H1 (cell line): ENCODE measurements at regions not wholly inside any gene's neighbourhood (a gene's known extent, or its start where the extent isn't known, plus 50 kb on each side); places are given as distances from the start of the nearest gene placed in this dataset.
A peak's percentile ranks its signal among the peaks of the same experiment; 100 is the strongest.

Experiments used
- SP1 ChIP-seq: IDR thresholded peaks from 2 replicates; pipeline ENCODE4 v1.6.1; 2011; ENCODE audit warnings: low read depth, low read length
- TAF7 ChIP-seq: optimal IDR thresholded peaks from 2 replicates; pipeline ENCODE3; 2011; ENCODE audit warnings: low read depth, mild to moderate bottlenecking, inconsistent platforms, low read length, moderate library complexity, borderline replicate concordance
- TBP ChIP-seq: IDR thresholded peaks from 2 replicates; pipeline ENCODE4 v1.6.1; 2011; ENCODE audit warnings: low read depth, low read length, improper control_type of control experiment
- TCF12 ChIP-seq: IDR thresholded peaks from 2 replicates; pipeline ENCODE4 v1.6.1; 2011; ENCODE audit warnings: low read depth, mild to moderate bottlenecking, low read length
- TEAD4 ChIP-seq: IDR thresholded peaks from 2 replicates; pipeline ENCODE4 v1.6.1; 2012; ENCODE audit warnings: low read depth, low read length, inconsistent platforms, mixed read lengths
- ZNF274 ChIP-seq: IDR thresholded peaks from 2 replicates; pipeline ENCODE4 v1.7.0; 2012; ENCODE audit warnings: low read length, borderline replicate concordance; ENCODE audit errors: extremely low read depth
- TF ChIP-seq, protein P1 (sequence below), 3 experiments: IDR thresholded peaks; 1 replicate in 2 of 3; 2 replicates in 1 of 3; pipeline versions ENCODE4 v1.5.1 to v1.6.1; 2011; ENCODE audit warnings: low read length in 3 of 3, mild to moderate bottlenecking in 3 of 3, inconsistent platforms in 2 of 3, low read depth in 1 of 3, moderate library complexity in 1 of 3; ENCODE audit not compliant: insufficient read depth in 1 of 3; ENCODE audit errors: control extremely low read depth in 1 of 3
- TF ChIP-seq, protein P2 (sequence below): IDR thresholded peaks from 2 replicates; pipeline ENCODE4 v1.6.1; 2012; ENCODE audit warnings: low read length, inconsistent platforms
- TF ChIP-seq, protein P3 (sequence below): IDR thresholded peaks from 2 replicates; pipeline ENCODE4 v1.6.1; 2012; ENCODE audit warnings: inconsistent platforms

- TF ChIP-seq TCF12 (no peak), ZNF274 (no peak), TBP (no peak), SP1 (no peak), TEAD4 (no peak), TAF7 (no peak)
- TF ChIP-seq, protein P1, sequence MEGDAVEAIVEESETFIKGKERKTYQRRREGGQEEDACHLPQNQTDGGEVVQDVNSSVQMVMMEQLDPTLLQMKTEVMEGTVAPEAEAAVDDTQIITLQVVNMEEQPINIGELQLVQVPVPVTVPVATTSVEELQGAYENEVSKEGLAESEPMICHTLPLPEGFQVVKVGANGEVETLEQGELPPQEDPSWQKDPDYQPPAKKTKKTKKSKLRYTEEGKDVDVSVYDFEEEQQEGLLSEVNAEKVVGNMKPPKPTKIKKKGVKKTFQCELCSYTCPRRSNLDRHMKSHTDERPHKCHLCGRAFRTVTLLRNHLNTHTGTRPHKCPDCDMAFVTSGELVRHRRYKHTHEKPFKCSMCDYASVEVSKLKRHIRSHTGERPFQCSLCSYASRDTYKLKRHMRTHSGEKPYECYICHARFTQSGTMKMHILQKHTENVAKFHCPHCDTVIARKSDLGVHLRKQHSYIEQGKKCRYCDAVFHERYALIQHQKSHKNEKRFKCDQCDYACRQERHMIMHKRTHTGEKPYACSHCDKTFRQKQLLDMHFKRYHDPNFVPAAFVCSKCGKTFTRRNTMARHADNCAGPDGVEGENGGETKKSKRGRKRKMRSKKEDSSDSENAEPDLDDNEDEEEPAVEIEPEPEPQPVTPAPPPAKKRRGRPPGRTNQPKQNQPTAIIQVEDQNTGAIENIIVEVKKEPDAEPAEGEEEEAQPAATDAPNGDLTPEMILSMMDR (IDR thresholded peaks at IDR 0.05; ENCODE audit: control extremely low read depth in 1 of 3, insufficient read depth in 1 of 3, low read depth in 1 of 3, low read length in 3 of 3), result peak in 2 of 3 experiments; percentile 23 to 26; a peak in 2 of 4 replicates
- TF ChIP-seq, protein P2, sequence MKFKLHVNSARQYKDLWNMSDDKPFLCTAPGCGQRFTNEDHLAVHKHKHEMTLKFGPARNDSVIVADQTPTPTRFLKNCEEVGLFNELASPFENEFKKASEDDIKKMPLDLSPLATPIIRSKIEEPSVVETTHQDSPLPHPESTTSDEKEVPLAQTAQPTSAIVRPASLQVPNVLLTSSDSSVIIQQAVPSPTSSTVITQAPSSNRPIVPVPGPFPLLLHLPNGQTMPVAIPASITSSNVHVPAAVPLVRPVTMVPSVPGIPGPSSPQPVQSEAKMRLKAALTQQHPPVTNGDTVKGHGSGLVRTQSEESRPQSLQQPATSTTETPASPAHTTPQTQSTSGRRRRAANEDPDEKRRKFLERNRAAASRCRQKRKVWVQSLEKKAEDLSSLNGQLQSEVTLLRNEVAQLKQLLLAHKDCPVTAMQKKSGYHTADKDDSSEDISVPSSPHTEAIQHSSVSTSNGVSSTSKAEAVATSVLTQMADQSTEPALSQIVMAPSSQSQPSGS, result no peak
- TF ChIP-seq, protein P3, sequence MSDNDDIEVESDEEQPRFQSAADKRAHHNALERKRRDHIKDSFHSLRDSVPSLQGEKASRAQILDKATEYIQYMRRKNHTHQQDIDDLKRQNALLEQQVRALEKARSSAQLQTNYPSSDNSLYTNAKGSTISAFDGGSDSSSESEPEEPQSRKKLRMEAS, result no peak
Measured at GRCh38 chr14:62431496-62431895, 613.8 kb downstream of the KCNH5 start.
